BLaER1 (cell line): ENCODE measurements at regions not wholly inside any gene's neighbourhood (a gene's known extent, or its start where the extent isn't known, plus 50 kb on each side); places are given as distances from the start of the nearest gene placed in this dataset.
A peak's percentile ranks its signal among the peaks of the same experiment; 100 is the strongest.

Experiments
- H3K27ac ChIP-seq: shearing (Covaris generic); formaldehyde crosslinking; 2 replicates; pipeline ENCODE4 v1.8.1; 2022
- H3K27me3 ChIP-seq: shearing (Covaris generic); formaldehyde crosslinking; 2 replicates; pipeline ENCODE4 v1.8.1; 2022
- H3K36me3 ChIP-seq: shearing (Covaris generic); formaldehyde crosslinking; 2 replicates; pipeline ENCODE4 v1.8.1; 2022
- H3K4me1 ChIP-seq: shearing (Covaris generic); formaldehyde crosslinking; 2 replicates; pipeline ENCODE4 v1.8.1; 2022
- H3K4me2 ChIP-seq: shearing (Covaris generic); formaldehyde crosslinking; 2 replicates; pipeline ENCODE4 v1.8.1; 2022
- H3K4me3 ChIP-seq: shearing (Covaris generic); formaldehyde crosslinking; 2 replicates; pipeline ENCODE4 v1.8.1; 2022
- H3K9ac ChIP-seq: shearing (Covaris generic); formaldehyde crosslinking; 2 replicates; pipeline ENCODE4 v1.8.1; 2022
- H3K9me3 ChIP-seq: shearing (Covaris generic); formaldehyde crosslinking; 2 replicates; pipeline ENCODE4 v1.8.1; 2022
- H4K20me1 ChIP-seq: shearing (Covaris generic); formaldehyde crosslinking; 2 replicates; pipeline ENCODE4 v1.8.1; 2022
- Cebpa-rat ChIP-seq: shearing (Covaris generic); IDR thresholded peaks from 2 replicates; pipeline ENCODE4 v1.8.1; 2022

DNA sequence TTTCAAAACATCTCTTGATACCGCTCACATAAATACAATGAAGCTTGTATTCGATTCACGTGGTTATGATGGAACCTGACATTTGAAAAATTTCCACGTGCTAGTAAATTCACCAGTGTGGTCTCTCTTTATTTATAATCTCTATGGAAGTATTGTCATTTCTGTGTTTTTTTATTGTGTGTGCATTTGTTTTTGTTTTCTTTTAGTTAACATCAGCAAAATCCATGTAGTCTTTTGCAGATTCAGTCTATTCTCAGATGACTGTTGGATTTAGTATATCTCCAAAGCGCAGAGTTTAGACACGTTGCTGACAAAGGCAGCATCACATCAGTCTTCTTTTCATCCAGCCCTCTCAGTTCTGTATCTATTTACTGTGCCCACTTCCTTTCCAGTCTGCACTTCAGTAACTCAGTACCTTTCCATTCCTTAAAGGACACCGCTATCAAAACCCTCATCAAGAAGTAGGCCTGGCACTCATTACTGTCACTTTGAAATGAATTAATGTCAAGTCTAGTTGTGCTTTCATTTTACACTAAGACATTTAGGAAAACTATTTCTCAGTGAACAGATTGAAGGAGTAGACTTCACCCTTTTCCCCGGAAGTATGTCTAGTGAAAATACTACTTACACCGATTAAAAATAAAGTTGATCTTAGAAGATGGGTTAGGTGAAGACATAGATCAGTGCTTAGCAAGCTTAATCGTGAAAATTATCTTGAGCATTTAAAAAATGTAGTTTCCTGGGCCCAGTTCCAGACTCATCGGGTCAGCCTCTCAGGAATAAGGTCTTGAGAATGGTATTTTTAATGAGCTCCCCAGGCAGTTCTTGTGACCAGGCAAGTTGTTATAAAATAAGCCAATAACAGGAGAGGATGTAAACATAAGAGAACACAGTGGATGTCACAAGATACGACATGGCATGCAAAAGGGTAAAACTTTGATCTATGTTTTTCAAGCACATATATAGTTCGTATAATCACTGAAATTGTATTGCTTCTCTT lies 506.8 kb upstream of the ZEB2 start:
- Histone ChIP-seq H3K4me2 (no peak overlapping the region), H3K36me3 (no peaks in the 10 kb centered on the region), H3K4me3 (no peak overlapping the region), H4K20me1 (no peaks in the 10 kb centered on the region), H3K9me3 (no peaks in the 10 kb centered on the region), H3K27me3 (no peaks in the 10 kb centered on the region), H3K4me1 (peaks cover 19% of the 10 kb centered on the region), H3K27ac (no peak overlapping the region), H3K9ac (no peak overlapping the region)
- no peak for TF ChIP-seq Cebpa-rat

GRCh38 chr2:145025382-145025781 lies 505.5 kb upstream of the ZEB2 start:
- H3K4me1 ChIP-seq: peaks cover 20% of the 10 kb centered on the region
- no peaks in the 10 kb centered on the region for H4K20me1 ChIP-seq
- H3K9ac ChIP-seq: no peak overlapping the region
- no peaks in the 10 kb centered on the region for H3K27me3 ChIP-seq
- H3K9me3 ChIP-seq: no peaks in the 10 kb centered on the region
- H3K27ac ChIP-seq: no peak overlapping the region
- no peak overlapping the region for H3K4me2 ChIP-seq
- H3K4me3 ChIP-seq: no peak overlapping the region
- no peaks in the 10 kb centered on the region for H3K36me3 ChIP-seq
- no peak for TF ChIP-seq Cebpa-rat

DNA sequence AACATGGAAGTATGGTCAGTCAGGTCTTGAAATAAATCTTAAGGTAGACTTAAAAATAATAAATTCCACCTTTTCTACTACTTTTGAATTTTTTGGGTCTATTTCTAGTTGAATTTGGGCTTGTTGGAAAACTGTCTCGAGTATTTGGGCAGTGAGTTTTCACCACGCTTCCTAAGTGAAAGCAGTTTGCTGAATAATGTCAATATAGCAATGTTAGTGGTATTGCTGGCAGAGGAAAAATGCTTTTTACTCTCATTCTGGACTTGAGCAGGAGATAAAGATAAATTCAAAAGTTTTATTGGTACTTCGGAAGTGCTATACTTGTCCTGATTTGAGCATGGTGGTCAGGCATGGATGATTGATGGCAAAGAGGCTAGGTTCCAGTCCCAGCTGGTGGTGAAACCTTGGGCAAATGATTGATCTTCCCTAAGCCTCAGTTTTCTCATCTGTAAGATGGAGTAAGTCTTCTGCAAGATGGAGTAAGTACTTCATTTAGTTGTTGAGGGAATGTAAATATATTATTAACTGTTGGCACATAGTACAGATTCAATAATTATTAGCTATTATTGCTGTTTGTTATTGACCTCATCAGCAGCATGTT lies 503.5 kb upstream of the ZEB2 start:
- Histone ChIP-seq H3K36me3 (no peaks in the 10 kb centered on the region), H3K27ac (no peak overlapping the region), H3K4me3 (no peak overlapping the region), H3K4me2 (peak overlapping the region; percentile 72), H4K20me1 (no peaks in the 10 kb centered on the region), H3K9ac (no peak overlapping the region), H3K4me1 (peaks cover 20% of the 10 kb centered on the region), H3K9me3 (no peaks in the 10 kb centered on the region), H3K27me3 (no peaks in the 10 kb centered on the region)
- no peak for TF ChIP-seq Cebpa-rat

- Histone ChIP-seq H3K27ac (no peak overlapping the region), H4K20me1 (no peaks in the 10 kb centered on the region), H3K36me3 (no peaks in the 10 kb centered on the region), H3K4me3 (no peak overlapping the region), H3K4me2 (peak overlapping the region; percentile 72), H3K27me3 (no peaks in the 10 kb centered on the region), H3K9me3 (no peaks in the 10 kb centered on the region), H3K4me1 (peaks cover 20% of the 10 kb centered on the region), H3K9ac (no peak overlapping the region)
- TF ChIP-seq Cebpa-rat: no peak
These were observed 502.9 kb upstream of the ZEB2 start for GRCh38 chr2:145022666-145023333.

GRCh38 chr2:145021962-145022665 lies 502.2 kb upstream of the ZEB2 start:
- TF ChIP-seq Cebpa-rat: no peak
- peaks cover 20% of the 10 kb centered on the region for H3K4me1 ChIP-seq
- H4K20me1 ChIP-seq: no peaks in the 10 kb centered on the region
- no peaks in the 10 kb centered on the region for H3K27me3 ChIP-seq
- no peaks in the 10 kb centered on the region for H3K36me3 ChIP-seq
- no peak overlapping the region for H3K9ac ChIP-seq
- H3K9me3 ChIP-seq: no peaks in the 10 kb centered on the region
- H3K4me3 ChIP-seq: no peak overlapping the region
- no peak overlapping the region for H3K27ac ChIP-seq
- peak overlapping the region; percentile 72 for H3K4me2 ChIP-seq

DNA sequence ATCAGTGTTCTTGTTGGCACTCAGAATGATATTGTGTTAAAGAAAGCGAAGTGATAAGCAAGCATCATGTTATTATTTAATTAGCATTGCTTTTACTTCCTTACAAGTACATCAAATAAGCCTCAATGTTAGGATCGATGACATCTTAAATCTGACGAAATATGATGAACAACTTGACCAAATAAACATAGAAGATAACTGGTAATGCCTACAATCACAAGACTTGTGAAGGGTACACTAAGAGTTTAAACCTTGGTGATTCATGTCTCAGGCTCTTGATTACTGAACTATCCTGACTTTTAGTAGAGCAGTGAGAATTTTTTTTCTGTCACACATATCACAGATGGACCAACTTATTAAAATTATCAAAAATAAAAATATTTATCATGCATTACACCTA lies 500.8 kb upstream of the ZEB2 start:
- no peak overlapping the region for H3K27ac ChIP-seq
- H3K36me3 ChIP-seq: no peaks in the 10 kb centered on the region
- peaks cover 20% of the 10 kb centered on the region for H3K4me1 ChIP-seq
- H3K27me3 ChIP-seq: no peaks in the 10 kb centered on the region
- no peak overlapping the region for H3K4me2 ChIP-seq
- no peak for TF ChIP-seq Cebpa-rat
- H3K9me3 ChIP-seq: no peaks in the 10 kb centered on the region
- no peaks in the 10 kb centered on the region for H4K20me1 ChIP-seq
- no peak overlapping the region for H3K4me3 ChIP-seq
- no peak overlapping the region for H3K9ac ChIP-seq

DNA sequence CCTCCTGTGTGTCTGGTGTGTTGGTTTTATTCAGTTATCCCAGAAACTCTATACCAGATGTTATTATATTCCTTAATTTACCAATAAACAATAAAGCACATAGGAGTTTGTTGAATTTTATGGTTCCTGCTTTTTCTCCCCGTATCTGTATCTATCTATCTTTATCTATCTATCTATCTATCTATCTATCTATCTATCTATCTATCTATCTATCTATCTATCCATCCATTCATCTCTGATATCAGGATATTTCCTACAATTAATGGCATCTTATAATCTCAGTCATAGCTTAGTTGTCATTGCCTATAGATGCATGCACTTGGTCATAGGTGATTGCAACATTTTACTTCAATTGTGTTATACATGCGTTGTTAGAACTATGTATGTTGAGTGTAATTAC lies 500.2 kb upstream of the ZEB2 start:
- peaks cover 20% of the 10 kb centered on the region for H3K4me1 ChIP-seq
- H3K9me3 ChIP-seq: no peaks in the 10 kb centered on the region
- H3K36me3 ChIP-seq: no peaks in the 10 kb centered on the region
- H3K4me2 ChIP-seq: no peak overlapping the region
- no peak overlapping the region for H3K4me3 ChIP-seq
- H4K20me1 ChIP-seq: no peaks in the 10 kb centered on the region
- TF ChIP-seq Cebpa-rat: no peak
- no peaks in the 10 kb centered on the region for H3K27me3 ChIP-seq
- no peak overlapping the region for H3K27ac ChIP-seq
- no peak overlapping the region for H3K9ac ChIP-seq

DNA sequence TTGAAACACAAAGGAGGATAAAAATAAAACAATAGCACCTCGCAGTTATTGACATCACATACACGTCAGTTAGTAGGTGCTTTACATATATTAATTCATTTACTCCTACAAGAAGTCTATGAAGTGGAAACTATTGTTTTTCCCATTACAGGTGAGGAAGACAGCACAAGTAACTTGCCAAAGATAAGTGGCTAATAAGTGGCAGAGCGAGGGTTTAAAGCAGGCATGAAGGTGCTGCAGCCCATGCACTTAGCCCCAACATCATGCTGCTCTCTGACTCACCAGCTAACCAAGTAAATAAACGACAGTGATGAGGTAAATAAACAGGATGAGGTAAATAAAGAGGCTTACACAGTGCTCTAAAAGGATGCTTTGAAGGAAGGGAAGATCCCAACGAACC lies 498.6 kb upstream of the ZEB2 start:
- H3K9me3 ChIP-seq: no peaks in the 10 kb centered on the region
- no peak for TF ChIP-seq Cebpa-rat
- H4K20me1 ChIP-seq: no peaks in the 10 kb centered on the region
- H3K27me3 ChIP-seq: no peaks in the 10 kb centered on the region
- no peak overlapping the region for H3K4me3 ChIP-seq
- H3K4me1 ChIP-seq: peaks cover 19% of the 10 kb centered on the region
- no peak overlapping the region for H3K9ac ChIP-seq
- no peaks in the 10 kb centered on the region for H3K36me3 ChIP-seq
- H3K27ac ChIP-seq: no peak overlapping the region
- H3K4me2 ChIP-seq: no peak overlapping the region

GRCh38 chr2:145017149-145017548 lies 497.2 kb upstream of the ZEB2 start:
- Histone ChIP-seq H3K4me3 (no peak overlapping the region), H3K9me3 (no peaks in the 10 kb centered on the region), H3K27me3 (no peaks in the 10 kb centered on the region), H3K36me3 (no peaks in the 10 kb centered on the region), H3K4me2 (no peak overlapping the region), H4K20me1 (no peaks in the 10 kb centered on the region), H3K9ac (no peak overlapping the region), H3K27ac (no peak overlapping the region), H3K4me1 (peaks cover 5% of the 10 kb centered on the region)
- TF ChIP-seq Cebpa-rat: no peak
